Central memory CD8-positive, alpha-beta T cell (primary cell): ENCODE measurements at regions not wholly inside any gene's neighbourhood (a gene's known extent, or its start where the extent isn't known, plus 50 kb on each side); places are given as distances from the start of the nearest gene placed in this dataset.

Experiments
- ATAC-seq: fragments of 150-1000 bp; cut with Tn5 transposase; replicated peaks from 2 replicates; pipeline ENCODE4 v1.10.0; 2022; ENCODE audit warnings: mild to moderate bottlenecking, moderate FRiP score, moderate number of reproducible peaks; ENCODE audit not compliant: poor library complexity, severe bottlenecking; ENCODE audit errors: extremely low read depth
- DNase-seq, 2 donors: peaks; one replicate each; pipeline ENCODE4 v3.0.0; 2021; ENCODE audit warnings: low spot score in 2 of 2
- H3K27ac Mint-ChIP-seq: one replicate; pipeline ENCODE4 v1.8.0; 2022; ENCODE audit warnings: low read depth, mild to moderate bottlenecking, moderate library complexity, mixed read lengths
- H3K27me3 Mint-ChIP-seq: one replicate; pipeline ENCODE4 v1.8.0; 2022; ENCODE audit warnings: mixed read lengths
- H3K36me3 Mint-ChIP-seq: one replicate; pipeline ENCODE4 v1.8.0; 2022; ENCODE audit warnings: mild to moderate bottlenecking, moderate library complexity, mixed read lengths; ENCODE audit not compliant: insufficient read depth
- H3K4me1 Mint-ChIP-seq: one replicate; pipeline ENCODE4 v1.8.0; 2022; ENCODE audit warnings: mixed read lengths
- H3K4me3 Mint-ChIP-seq: one replicate; pipeline ENCODE4 v1.8.0; 2022; ENCODE audit warnings: mild to moderate bottlenecking, moderate library complexity, mixed read lengths
- H3K9me3 Mint-ChIP-seq: one replicate; pipeline ENCODE4 v1.8.0; 2022; ENCODE audit warnings: mixed read lengths

DNA sequence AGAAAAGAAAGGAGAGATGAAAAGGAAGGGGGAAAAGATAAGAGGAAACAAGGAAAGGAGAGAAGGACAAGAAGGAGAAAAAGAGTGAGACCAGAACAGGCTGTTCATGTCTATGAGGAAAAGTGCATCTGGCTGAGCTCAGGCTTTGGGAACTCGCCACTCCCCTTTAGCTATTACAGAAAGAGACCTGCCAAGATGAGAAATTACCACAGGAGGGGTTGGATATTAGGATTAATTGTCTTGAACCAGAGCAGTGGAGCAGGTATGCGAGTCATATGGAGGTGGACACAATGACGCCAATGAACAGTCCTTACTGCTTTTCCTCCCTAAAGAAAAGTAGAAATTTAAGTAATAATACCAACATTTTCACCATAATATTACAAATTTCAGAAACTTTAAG is 577.0 kb upstream of the ARRDC4 start:
- H3K36me3 Mint-ChIP-seq = no peaks in the 10 kb centered on the region
- DNase-seq = no peak
- no peaks in the 10 kb centered on the region for H3K27me3 Mint-ChIP-seq
- no peak overlapping the region for H3K27ac Mint-ChIP-seq
- no peaks in the 10 kb centered on the region for H3K4me1 Mint-ChIP-seq
- H3K4me3 Mint-ChIP-seq = no peak overlapping the region
- ATAC-seq = no peak
- peaks cover 14% of the 10 kb centered on the region for H3K9me3 Mint-ChIP-seq

DNA sequence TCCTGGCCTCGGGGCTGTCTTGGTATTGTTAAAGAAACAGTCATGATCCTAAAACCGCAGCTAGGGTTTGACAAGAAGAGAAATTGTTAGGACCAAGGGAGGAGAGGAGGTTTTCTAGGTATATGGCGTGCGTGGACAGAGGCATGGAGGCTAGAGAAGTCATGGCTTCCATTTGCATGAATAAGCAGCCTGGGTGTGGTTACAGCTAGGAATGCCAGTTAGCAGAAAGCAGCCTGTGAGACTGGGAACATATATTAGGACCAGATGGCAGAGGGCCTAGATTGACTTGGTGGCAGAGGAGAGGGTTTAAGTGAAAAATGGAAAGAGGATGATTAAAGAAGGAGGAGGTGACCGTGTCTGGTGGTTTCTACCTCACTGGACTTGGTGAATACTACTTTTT is 573.6 kb upstream of the ARRDC4 start:
- H3K4me3 Mint-ChIP-seq = no peak overlapping the region
- no peaks in the 10 kb centered on the region for H3K27me3 Mint-ChIP-seq
- no peak overlapping the region for H3K27ac Mint-ChIP-seq
- H3K36me3 Mint-ChIP-seq = no peaks in the 10 kb centered on the region
- ATAC-seq = no peak
- peaks cover 10% of the 10 kb centered on the region for H3K9me3 Mint-ChIP-seq
- no peak for DNase-seq
- no peaks in the 10 kb centered on the region for H3K4me1 Mint-ChIP-seq

DNA sequence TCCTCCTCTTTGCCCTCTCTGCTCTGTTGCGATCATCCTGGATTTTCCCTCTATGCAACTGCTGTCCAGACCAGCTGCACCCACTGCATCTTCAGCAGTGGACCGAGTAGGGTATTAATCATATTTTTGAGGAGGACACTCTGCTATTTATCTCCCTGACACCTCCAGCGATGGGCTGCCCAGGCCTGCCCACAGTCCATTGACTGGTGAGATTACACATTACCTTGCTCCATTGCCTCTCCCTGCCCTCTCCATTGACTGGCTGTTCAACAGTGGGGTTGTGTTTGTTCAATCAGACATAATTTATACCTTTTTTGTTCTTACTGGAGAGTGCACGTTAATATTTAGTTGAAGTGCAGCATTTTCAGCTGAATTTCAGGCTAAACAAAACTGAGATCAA is 559.3 kb upstream of the ARRDC4 start:
- no peaks in the 10 kb centered on the region for H3K27me3 Mint-ChIP-seq
- no peak overlapping the region for H3K4me3 Mint-ChIP-seq
- ATAC-seq = no peak
- peaks cover 32% of the 10 kb centered on the region for H3K9me3 Mint-ChIP-seq
- DNase-seq = no peak
- no peak overlapping the region for H3K27ac Mint-ChIP-seq
- H3K36me3 Mint-ChIP-seq = no peaks in the 10 kb centered on the region
- no peaks in the 10 kb centered on the region for H3K4me1 Mint-ChIP-seq

DNA sequence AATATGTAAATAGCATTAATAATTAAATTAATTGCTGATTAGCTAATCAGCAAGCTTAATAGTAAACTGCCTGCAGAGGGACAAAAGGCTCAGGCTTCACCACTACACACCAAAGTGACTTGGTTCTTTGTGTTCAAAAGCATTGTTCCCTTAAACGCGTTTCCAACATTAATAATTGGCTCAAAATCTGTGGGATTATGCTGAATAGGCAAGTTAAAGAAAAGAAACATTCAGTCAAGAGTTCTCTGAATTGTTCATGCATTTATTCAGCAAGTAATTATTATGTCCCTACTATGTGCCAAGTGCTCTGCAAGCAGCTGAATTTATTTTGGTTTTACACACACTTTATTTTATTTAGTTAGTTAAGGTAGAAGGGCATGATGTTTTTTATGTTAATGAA is 558.5 kb upstream of the ARRDC4 start:
- Mint-ChIP-seq H3K9me3 (peaks cover 32% of the 10 kb centered on the region), H3K27ac (no peak overlapping the region), H3K4me1 (no peaks in the 10 kb centered on the region), H3K36me3 (no peaks in the 10 kb centered on the region), H3K27me3 (no peaks in the 10 kb centered on the region), H3K4me3 (no peak overlapping the region)
- DNase-seq = no peak
- ATAC-seq = no peak

- ATAC-seq (no peak), DNase-seq (no peak)
- H3K9me3 Mint-ChIP-seq = peaks cover 21% of the 10 kb centered on the region
- H3K36me3 Mint-ChIP-seq = no peaks in the 10 kb centered on the region
- no peaks in the 10 kb centered on the region for H3K4me1 Mint-ChIP-seq
- H3K27ac Mint-ChIP-seq = no peak overlapping the region
- H3K27me3 Mint-ChIP-seq = no peaks in the 10 kb centered on the region
- H3K4me3 Mint-ChIP-seq = no peak overlapping the region
These were observed 553.7 kb upstream of the ARRDC4 start for GRCh38 chr15:97406841-97407240.

GRCh38 chr15:97410897-97411575 is 549.5 kb upstream of the ARRDC4 start:
- H3K36me3 Mint-ChIP-seq = no peaks in the 10 kb centered on the region
- no peak overlapping the region for H3K4me3 Mint-ChIP-seq
- H3K4me1 Mint-ChIP-seq = no peaks in the 10 kb centered on the region
- H3K27me3 Mint-ChIP-seq = no peaks in the 10 kb centered on the region
- ATAC-seq (no peak), DNase-seq (no peak)
- peaks cover 4% of the 10 kb centered on the region for H3K9me3 Mint-ChIP-seq
- no peak overlapping the region for H3K27ac Mint-ChIP-seq

DNA sequence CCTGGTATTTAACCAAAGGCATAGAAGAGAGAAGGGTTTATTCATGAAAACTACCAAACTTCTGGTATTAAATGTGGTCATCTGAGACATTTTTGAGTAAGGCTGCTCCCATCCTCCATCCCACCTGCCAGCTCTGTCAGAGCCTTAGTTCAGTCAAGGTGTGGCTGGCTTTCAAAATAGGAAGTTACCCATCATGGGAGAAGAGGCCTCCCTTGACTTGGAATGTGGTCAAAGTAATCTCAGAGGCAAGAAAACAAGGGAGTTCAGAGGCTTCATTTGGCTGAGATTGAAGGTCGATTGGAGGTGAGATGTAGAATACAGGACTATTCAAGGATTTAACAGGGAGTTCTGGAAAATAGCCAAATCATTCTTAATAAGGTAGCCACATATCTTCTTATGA is 540.4 kb upstream of the ARRDC4 start:
- no peak overlapping the region for H3K27ac Mint-ChIP-seq
- peaks cover 1% of the 10 kb centered on the region for H3K36me3 Mint-ChIP-seq
- no peaks in the 10 kb centered on the region for H3K27me3 Mint-ChIP-seq
- no peaks in the 10 kb centered on the region for H3K4me1 Mint-ChIP-seq
- DNase-seq (no peak), ATAC-seq (no peak)
- peaks cover 15% of the 10 kb centered on the region for H3K9me3 Mint-ChIP-seq
- no peak overlapping the region for H3K4me3 Mint-ChIP-seq

DNA sequence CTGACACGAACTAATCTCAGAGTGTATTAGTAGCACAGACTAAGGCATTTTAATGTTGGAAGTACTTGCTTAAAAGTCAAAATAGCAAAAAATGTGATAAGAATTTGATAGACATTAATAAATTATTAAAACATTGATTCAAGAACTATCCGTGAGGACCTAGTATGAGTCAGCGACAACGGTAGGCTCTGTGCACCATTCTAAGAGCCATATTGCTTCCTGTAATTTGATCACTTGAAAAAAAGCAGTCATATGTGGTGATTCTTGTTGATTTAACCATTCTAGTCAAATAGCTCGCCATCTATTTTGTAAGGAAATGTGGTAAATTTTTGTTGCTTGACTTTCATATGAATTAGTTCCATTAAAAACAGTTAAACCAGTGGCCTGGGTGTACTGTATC is 534.9 kb upstream of the ARRDC4 start:
- Mint-ChIP-seq H3K27me3 (no peaks in the 10 kb centered on the region), H3K27ac (no peak overlapping the region), H3K4me1 (no peaks in the 10 kb centered on the region), H3K36me3 (no peaks in the 10 kb centered on the region), H3K4me3 (no peak overlapping the region), H3K9me3 (peaks cover 1% of the 10 kb centered on the region)
- ATAC-seq = no peak
- no peak for DNase-seq

- ATAC-seq (no peak), DNase-seq (no peak)
- H3K4me1 Mint-ChIP-seq = no peaks in the 10 kb centered on the region
- H3K4me3 Mint-ChIP-seq = no peak overlapping the region
- no peaks in the 10 kb centered on the region for H3K27me3 Mint-ChIP-seq
- no peaks in the 10 kb centered on the region for H3K36me3 Mint-ChIP-seq
- no peak overlapping the region for H3K27ac Mint-ChIP-seq
- peaks cover 9% of the 10 kb centered on the region for H3K9me3 Mint-ChIP-seq
These were observed 517.4 kb upstream of the ARRDC4 start for GRCh38 chr15:97443101-97443500.

DNA sequence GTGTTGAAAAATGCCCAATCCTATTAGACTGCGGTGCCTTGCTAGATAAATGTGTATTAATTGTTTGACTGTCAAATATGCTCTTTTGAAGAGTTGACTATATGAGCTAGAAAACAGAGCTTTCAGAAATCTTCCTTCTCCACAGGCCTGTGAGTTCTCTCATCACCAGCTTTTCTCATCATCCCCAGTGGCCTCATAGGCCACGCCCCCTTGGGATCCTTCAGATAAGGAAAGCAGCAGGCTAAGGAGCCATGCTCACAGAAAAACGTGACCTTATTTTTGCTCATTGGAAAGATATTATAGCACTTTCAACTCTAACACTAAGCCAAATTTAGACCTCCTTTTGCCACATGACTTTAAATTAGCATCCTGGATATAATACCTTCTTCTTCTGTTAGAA is 514.4 kb upstream of the ARRDC4 start:
- H3K27me3 Mint-ChIP-seq = no peaks in the 10 kb centered on the region
- no peak overlapping the region for H3K4me3 Mint-ChIP-seq
- no peaks in the 10 kb centered on the region for H3K4me1 Mint-ChIP-seq
- DNase-seq = no peak
- peaks cover 9% of the 10 kb centered on the region for H3K9me3 Mint-ChIP-seq
- no peaks in the 10 kb centered on the region for H3K36me3 Mint-ChIP-seq
- H3K27ac Mint-ChIP-seq = no peak overlapping the region
- ATAC-seq = no peak

- no peak overlapping the region for H3K4me3 Mint-ChIP-seq
- ATAC-seq (no peak), DNase-seq (no peak)
- H3K27ac Mint-ChIP-seq = no peak overlapping the region
- no peaks in the 10 kb centered on the region for H3K27me3 Mint-ChIP-seq
- H3K36me3 Mint-ChIP-seq = no peaks in the 10 kb centered on the region
- H3K9me3 Mint-ChIP-seq = no peaks in the 10 kb centered on the region
- no peaks in the 10 kb centered on the region for H3K4me1 Mint-ChIP-seq
These were observed 503.8 kb upstream of the ARRDC4 start for GRCh38 chr15:97456521-97457202.

DNA sequence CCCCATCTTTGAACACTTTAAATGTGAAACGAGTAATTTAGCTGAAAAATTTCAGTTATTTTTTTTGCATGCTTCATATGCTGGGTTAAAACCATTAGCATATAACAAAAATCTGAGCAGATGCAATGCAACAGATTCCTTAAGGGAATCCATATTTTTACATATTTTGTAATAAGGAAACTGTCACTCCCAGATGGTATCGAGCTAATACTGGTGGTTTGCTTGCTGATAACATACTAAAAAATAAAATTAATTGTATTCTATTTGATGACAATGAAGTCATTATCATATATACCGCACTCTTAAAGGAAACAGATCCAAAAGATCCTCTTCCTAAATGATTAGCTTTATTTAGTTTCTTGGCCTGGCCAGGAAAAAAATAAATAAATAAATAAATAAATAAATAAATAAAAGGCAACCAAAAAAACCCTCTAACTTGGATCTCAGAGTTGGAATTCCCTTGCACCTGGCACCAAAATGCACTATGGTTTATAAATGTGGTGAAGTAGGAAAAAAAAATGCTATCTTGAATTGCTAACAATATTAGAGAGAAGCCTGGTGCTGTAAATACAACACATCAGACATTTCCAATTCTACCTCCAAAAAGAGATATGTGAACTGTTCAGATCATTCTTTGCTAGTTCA is 503.2 kb upstream of the ARRDC4 start:
- H3K4me3 Mint-ChIP-seq = no peak overlapping the region
- no peaks in the 10 kb centered on the region for H3K9me3 Mint-ChIP-seq
- no peaks in the 10 kb centered on the region for H3K27me3 Mint-ChIP-seq
- no peak for ATAC-seq
- H3K4me1 Mint-ChIP-seq = no peaks in the 10 kb centered on the region
- no peak for DNase-seq
- no peaks in the 10 kb centered on the region for H3K36me3 Mint-ChIP-seq
- no peak overlapping the region for H3K27ac Mint-ChIP-seq

- Mint-ChIP-seq H3K27me3 (no peaks in the 10 kb centered on the region), H3K4me1 (no peaks in the 10 kb centered on the region), H3K36me3 (no peaks in the 10 kb centered on the region), H3K27ac (no peak overlapping the region), H3K4me3 (no peak overlapping the region), H3K9me3 (peaks cover 5% of the 10 kb centered on the region)
- DNase-seq (no peak), ATAC-seq (no peak)
These were observed 500.7 kb upstream of the ARRDC4 start for GRCh38 chr15:97459771-97460170.
